Naive B cell (primary cell): ENCODE measurements at regions not wholly inside any gene's neighbourhood (a gene's known extent, or its start where the extent isn't known, plus 50 kb on each side); places are given as distances from the start of the nearest gene placed in this dataset.

Experiments
- ATAC-seq, 2 donors: fragments of 150-1000 bp; cut with Tn5 transposase; 2 replicates each; pipeline ENCODE4 v1.10.0; 2021; ENCODE audit warnings: low read depth in 2 of 2, mild to moderate bottlenecking in 2 of 2, moderate library complexity in 2 of 2
- DNase-seq: peaks from one replicate; pipeline ENCODE4 v3.0.0; 2022
- H3K27ac Mint-ChIP-seq, 6 donors: one replicate each; pipeline ENCODE4 v1.8.0; 2020 to 2022; ENCODE audit warnings: mild to moderate bottlenecking in 6 of 6, mixed read lengths in 6 of 6, moderate library complexity in 5 of 6, inconsistent platforms in 2 of 6
- H3K27me3 Mint-ChIP-seq, 3 donors: one replicate each; pipeline ENCODE4 v1.8.0; 2021 to 2022; ENCODE audit warnings: mixed read lengths in 3 of 3, mild to moderate bottlenecking in 1 of 3
- H3K36me3 Mint-ChIP-seq, 2 donors: one replicate each; pipeline ENCODE4 v1.8.0; 2020 to 2022; ENCODE audit warnings: mixed read lengths in 2 of 2, inconsistent platforms in 1 of 2, mild to moderate bottlenecking in 1 of 2
- H3K4me1 Mint-ChIP-seq, 3 donors: one replicate each; pipeline ENCODE4 v1.8.0; 2020 to 2022; ENCODE audit warnings: mixed read lengths in 3 of 3, inconsistent platforms in 1 of 3, mild to moderate bottlenecking in 1 of 3, moderate library complexity in 1 of 3
- H3K4me3 Mint-ChIP-seq, 8 donors: one replicate each; pipeline ENCODE4 v1.8.0; 2020 to 2022; ENCODE audit warnings: mild to moderate bottlenecking in 8 of 8, mixed read lengths in 8 of 8, moderate library complexity in 8 of 8, inconsistent platforms in 2 of 8
- H3K9me3 Mint-ChIP-seq, 7 donors: one replicate each; pipeline ENCODE4 v1.8.0; 2020 to 2022; ENCODE audit warnings: mixed read lengths in 7 of 7, mild to moderate bottlenecking in 5 of 7, inconsistent platforms in 2 of 7, moderate library complexity in 1 of 7

DNA sequence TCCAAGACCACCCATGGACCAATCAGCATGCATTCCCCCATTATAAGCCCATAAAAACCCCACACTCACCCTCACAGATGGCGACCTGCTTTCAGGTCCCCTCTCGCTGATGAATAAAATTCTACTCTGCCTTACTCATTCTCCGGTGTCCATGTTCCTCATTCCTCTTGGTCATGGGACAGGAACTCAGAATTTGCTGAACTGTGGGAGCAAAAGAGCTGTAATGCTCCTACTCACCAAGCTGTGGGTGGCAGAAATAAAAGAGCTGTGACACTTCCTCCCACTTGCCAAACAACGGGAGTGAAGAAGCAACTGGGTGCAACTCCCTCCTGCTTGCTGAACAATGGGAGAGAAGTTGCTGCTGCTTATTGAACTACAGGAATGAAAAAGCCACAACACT lies 168.5 kb upstream of the PCDH18 start:
- no peak overlapping the region for H3K4me3 Mint-ChIP-seq
- no peak for ATAC-seq
- H3K27ac Mint-ChIP-seq = no peak overlapping the region
- no peaks in the 10 kb centered on the region for H3K36me3 Mint-ChIP-seq
- DNase-seq = no peak
- peaks cover 0 to 8% (median 2%) of the 10 kb centered on the region in 7 donors for H3K9me3 Mint-ChIP-seq
- H3K4me1 Mint-ChIP-seq = no peaks in the 10 kb centered on the region
- H3K27me3 Mint-ChIP-seq = no peaks in the 10 kb centered on the region

DNA sequence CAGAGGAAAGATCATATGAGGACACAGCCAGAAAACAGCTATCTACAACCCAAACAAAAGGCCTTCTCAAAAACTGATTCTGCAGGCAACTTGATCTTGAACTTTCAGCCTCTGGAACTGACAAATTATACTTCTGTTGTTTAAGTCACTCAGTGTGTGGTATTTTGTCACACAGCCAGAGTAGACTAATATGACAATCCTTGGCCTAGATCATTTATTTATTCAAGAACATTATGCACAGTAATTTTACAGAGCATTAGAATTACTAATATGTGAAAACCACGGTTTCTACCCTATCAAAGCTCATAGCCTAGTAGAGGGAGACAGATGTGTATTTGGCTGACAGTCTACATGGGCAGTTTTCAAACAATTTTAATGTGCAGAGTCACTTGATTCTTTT lies 167.8 kb upstream of the PCDH18 start:
- Mint-ChIP-seq H3K9me3 (peaks cover 0 to 8% (median 2%) of the 10 kb centered on the region in 7 donors), H3K4me1 (no peaks in the 10 kb centered on the region), H3K27me3 (no peaks in the 10 kb centered on the region), H3K27ac (no peak overlapping the region), H3K36me3 (no peaks in the 10 kb centered on the region), H3K4me3 (no peak overlapping the region)
- DNase-seq = no peak
- ATAC-seq = no peak

DNA sequence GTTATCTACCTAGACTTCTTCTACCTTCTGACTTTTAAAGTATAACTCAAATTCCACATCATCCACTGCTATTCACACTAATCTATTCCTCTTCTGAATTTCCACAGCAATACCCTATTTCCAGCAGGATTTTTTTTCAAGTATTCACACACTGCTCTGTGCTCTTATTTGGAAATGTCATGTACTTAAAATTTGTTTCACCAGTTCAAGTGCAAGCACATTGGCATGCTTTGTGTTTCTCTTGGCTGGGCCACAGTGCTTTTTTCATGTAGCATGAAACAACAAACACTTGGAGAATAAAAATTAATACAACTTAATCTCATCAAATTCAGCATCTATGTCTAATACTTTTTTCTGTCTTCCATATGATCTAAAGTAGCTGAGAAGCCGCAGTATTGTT lies 161.8 kb upstream of the PCDH18 start:
- no peak overlapping the region for H3K4me3 Mint-ChIP-seq
- H3K4me1 Mint-ChIP-seq = no peaks in the 10 kb centered on the region
- DNase-seq = no peak
- no peak overlapping the region for H3K27ac Mint-ChIP-seq
- H3K36me3 Mint-ChIP-seq = no peaks in the 10 kb centered on the region
- no peaks in the 10 kb centered on the region for H3K27me3 Mint-ChIP-seq
- ATAC-seq = no peak
- H3K9me3 Mint-ChIP-seq = peaks cover 0 to 5% (median 0%) of the 10 kb centered on the region in 7 donors

DNA sequence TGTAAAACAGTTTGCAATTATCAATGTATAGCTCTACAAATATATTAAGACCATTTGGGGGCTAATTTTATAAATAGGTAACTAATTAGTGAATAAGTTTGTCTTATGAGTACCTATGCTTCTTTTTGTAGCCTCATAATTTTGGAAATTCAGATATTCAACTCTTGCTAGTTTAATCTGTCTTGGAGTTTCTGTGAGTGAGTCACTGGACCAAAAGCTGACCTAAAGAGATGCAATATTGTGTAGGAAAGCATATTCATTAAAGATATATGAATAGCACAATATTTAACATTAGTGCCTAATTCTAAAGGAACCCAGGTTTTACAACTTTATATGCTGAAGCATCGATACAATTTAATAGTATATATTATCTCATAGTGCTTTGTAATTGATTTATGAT lies 161.3 kb upstream of the PCDH18 start:
- Mint-ChIP-seq H3K4me3 (no peak overlapping the region), H3K36me3 (no peaks in the 10 kb centered on the region), H3K27me3 (no peaks in the 10 kb centered on the region), H3K4me1 (no peaks in the 10 kb centered on the region), H3K9me3 (peaks cover 0 to 3% (median 0%) of the 10 kb centered on the region in 7 donors), H3K27ac (no peak overlapping the region)
- ATAC-seq (no peak), DNase-seq (no peak)

DNA sequence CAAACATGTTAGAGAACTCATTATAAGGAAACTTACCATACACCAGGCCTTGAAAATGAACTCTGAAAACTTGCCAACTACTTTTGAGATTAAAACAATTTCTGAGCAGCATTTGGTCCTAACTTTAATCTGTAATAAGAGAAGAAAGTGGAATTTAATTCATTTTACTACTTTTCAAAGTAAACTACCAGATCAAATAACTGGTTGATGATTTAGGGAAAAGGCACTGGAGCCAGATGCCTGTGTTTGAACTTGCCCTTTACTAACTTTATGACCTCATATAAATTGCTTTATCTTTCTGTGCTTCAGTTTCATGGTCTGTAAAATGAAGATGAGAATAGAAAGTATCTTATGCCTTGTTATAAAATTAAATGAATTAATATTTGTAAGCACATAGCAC lies 159.9 kb upstream of the PCDH18 start:
- H3K36me3 Mint-ChIP-seq = no peaks in the 10 kb centered on the region
- no peaks in the 10 kb centered on the region for H3K27me3 Mint-ChIP-seq
- peaks cover 0 to 2% (median 0%) of the 10 kb centered on the region in 7 donors for H3K9me3 Mint-ChIP-seq
- H3K4me3 Mint-ChIP-seq = no peak overlapping the region
- no peak for ATAC-seq
- H3K4me1 Mint-ChIP-seq = no peaks in the 10 kb centered on the region
- no peak overlapping the region for H3K27ac Mint-ChIP-seq
- no peak for DNase-seq

DNA sequence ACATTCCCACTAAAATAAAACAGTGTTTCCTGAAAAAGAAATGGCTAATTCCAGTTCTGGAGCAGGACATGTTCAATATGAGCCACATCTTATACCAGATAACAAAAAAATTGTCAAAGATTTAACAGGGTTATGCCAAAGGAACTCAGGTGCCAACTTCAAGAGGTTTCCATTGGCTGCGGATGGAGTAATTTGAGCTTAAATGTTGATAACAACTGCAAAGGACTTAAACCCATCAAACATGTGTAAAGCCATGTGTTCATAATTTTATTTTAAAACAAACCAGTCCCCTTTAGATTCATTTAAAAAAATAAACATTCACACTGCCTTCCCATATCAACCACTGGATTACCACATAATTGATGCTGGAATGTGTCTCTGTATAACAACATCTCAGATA lies 156.4 kb upstream of the PCDH18 start:
- H3K27ac Mint-ChIP-seq = no peak overlapping the region
- H3K9me3 Mint-ChIP-seq = peaks cover 0 to 5% (median 0%) of the 10 kb centered on the region in 7 donors
- DNase-seq (no peak), ATAC-seq (no peak)
- H3K27me3 Mint-ChIP-seq = no peaks in the 10 kb centered on the region
- H3K36me3 Mint-ChIP-seq = no peaks in the 10 kb centered on the region
- H3K4me3 Mint-ChIP-seq = no peak overlapping the region
- H3K4me1 Mint-ChIP-seq = no peaks in the 10 kb centered on the region

DNA sequence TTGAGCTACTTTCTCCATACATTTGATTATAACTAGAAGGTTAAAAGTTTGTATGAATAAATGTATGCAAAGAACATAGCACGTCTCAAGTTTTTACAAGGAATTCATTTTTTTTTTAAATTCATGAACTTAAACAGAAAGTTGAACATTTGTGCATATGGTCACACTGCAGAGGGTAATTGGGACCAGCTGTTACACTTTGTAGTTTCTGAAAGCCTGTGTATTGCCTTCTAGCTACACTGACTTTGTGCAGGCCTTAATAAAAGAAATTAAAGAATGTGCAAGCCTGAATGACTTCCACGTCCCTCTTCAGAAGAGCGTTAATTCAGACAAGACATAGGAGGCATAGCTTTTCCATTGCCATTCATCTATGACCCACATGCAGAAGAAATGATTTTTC lies 153.1 kb upstream of the PCDH18 start:
- DNase-seq (no peak), ATAC-seq (no peak)
- peaks cover 0 to 5% (median 0%) of the 10 kb centered on the region in 7 donors for H3K9me3 Mint-ChIP-seq
- no peaks in the 10 kb centered on the region for H3K4me1 Mint-ChIP-seq
- H3K36me3 Mint-ChIP-seq = no peaks in the 10 kb centered on the region
- no peak overlapping the region for H3K27ac Mint-ChIP-seq
- H3K4me3 Mint-ChIP-seq = no peak overlapping the region
- no peaks in the 10 kb centered on the region for H3K27me3 Mint-ChIP-seq

DNA sequence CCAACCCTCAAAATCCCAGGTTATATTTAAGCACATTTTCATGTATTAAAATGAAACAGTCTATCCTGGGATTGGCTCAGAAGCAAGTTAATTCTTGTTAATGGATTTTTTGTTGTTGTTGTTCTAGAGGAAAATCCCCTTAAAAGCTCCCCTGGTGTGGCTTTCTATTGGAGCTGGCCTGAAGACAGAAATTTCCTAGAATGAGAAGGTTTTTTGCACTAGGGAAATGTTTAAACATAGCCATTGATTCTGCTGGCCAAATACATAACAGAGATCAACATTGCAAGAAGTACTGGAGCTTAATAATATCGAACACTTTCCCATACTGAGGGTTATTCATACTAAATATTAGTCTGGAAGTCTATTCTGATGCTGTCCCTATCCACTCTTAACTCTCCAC lies 148.8 kb upstream of the PCDH18 start:
- Mint-ChIP-seq H3K27ac (no peak overlapping the region), H3K36me3 (no peaks in the 10 kb centered on the region), H3K4me1 (no peaks in the 10 kb centered on the region), H3K9me3 (peaks cover 0 to 4% (median 0%) of the 10 kb centered on the region in 7 donors), H3K4me3 (no peak overlapping the region), H3K27me3 (no peaks in the 10 kb centered on the region)
- DNase-seq (no peak), ATAC-seq (no peak)

DNA sequence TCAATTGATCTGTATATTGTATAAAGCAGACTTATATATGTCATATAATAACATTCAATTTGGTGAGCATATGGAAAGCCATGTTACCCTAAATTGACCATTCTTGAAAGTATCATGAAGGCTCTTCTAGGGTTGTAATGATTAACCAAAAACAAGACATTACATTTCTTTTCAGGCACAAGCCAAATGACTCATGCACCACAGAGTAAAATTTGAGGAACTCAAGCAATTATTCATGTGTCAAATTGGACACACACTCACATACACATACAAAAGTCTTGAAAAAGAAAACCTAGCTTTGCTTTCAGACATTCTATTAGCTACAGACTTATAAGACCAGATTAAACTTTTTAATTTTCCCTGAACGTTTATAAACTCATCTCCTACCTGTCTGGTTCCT lies 146.5 kb upstream of the PCDH18 start:
- no peaks in the 10 kb centered on the region for H3K36me3 Mint-ChIP-seq
- no peak for ATAC-seq
- H3K27me3 Mint-ChIP-seq = no peaks in the 10 kb centered on the region
- no peak overlapping the region for H3K4me3 Mint-ChIP-seq
- H3K27ac Mint-ChIP-seq = no peak overlapping the region
- H3K9me3 Mint-ChIP-seq = peaks cover 0 to 4% (median 2%) of the 10 kb centered on the region in 7 donors
- no peak for DNase-seq
- H3K4me1 Mint-ChIP-seq = no peaks in the 10 kb centered on the region

DNA sequence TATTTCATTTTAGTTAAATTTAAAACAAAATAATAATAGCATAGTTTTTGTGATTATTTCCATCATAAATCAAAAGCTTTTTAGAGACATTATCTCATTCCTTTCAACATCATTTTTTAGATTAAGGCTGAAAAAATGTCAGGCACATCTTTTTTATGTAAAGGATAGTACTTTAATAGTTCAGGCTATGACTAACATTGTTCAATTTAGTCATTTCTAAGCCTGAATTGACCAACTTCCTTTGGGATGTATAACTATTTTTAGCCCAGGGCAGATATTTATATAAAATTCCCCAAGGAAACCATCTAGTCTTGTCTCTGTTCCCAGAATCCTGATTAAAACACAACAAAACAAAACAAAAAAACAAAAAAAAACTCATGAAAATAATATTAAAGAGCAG lies 145.6 kb upstream of the PCDH18 start:
- no peak for DNase-seq
- H3K27me3 Mint-ChIP-seq = no peaks in the 10 kb centered on the region
- H3K4me1 Mint-ChIP-seq = no peaks in the 10 kb centered on the region
- H3K4me3 Mint-ChIP-seq = no peak overlapping the region
- H3K9me3 Mint-ChIP-seq = peaks cover 0 to 6% (median 3%) of the 10 kb centered on the region in 7 donors
- H3K36me3 Mint-ChIP-seq = no peaks in the 10 kb centered on the region
- H3K27ac Mint-ChIP-seq = no peak overlapping the region
- no peak for ATAC-seq

DNA sequence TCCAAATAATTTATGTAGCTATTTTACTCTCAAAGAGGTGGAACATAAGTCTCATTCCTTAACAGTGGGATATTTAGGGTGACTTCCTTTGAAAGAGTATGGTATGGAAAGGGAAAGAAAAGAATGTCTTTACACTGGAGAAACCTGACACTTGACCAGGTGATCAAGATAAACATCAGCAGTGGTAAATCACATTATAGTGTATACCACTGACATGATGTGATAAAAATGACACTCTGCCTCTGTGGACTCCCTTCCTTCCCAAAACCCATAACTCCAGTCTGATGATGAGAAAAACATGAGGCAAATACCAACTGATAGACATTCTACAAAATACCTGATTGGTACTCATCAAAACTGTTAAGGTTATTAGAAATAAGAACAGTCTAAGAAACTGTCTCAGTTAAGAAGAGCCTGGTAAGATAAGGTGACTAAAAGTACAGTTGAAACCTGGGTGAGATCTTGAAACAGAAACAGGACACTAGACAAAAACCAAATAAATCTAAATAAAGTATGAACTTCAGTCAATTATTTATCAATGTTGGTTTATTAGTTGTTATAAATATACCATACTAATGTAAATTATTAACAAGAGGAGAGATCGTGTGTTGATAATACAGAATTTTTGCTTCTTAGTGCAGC lies 144.2 kb upstream of the PCDH18 start:
- Mint-ChIP-seq H3K27ac (no peak overlapping the region), H3K36me3 (no peaks in the 10 kb centered on the region), H3K4me1 (no peaks in the 10 kb centered on the region), H3K27me3 (no peaks in the 10 kb centered on the region), H3K9me3 (peaks cover 0 to 6% (median 3%) of the 10 kb centered on the region in 7 donors), H3K4me3 (no peak overlapping the region)
- ATAC-seq (no peak), DNase-seq (no peak)

DNA sequence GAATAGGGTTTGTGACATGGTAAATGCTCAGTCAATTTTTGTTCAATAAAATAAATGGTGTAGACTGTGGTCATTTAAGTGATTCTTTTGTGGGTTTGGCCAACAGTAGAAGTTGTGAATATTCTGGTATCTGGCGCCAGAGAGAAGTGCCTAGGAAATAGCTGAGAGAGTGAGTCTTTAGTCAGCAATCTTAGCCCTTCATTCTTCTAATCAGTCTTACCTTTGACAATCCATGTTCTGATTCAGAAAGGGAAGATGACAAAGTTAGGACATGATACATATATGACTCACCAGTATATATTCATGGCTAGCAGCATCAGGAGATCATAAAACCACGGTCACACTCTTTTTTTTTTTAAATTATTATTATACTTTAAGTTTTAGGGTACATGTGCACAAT lies 141.8 kb upstream of the PCDH18 start:
- H3K9me3 Mint-ChIP-seq = peaks cover 0 to 5% (median 2%) of the 10 kb centered on the region in 7 donors
- H3K27ac Mint-ChIP-seq = no peak overlapping the region
- no peaks in the 10 kb centered on the region for H3K4me1 Mint-ChIP-seq
- no peaks in the 10 kb centered on the region for H3K27me3 Mint-ChIP-seq
- no peak for ATAC-seq
- DNase-seq = no peak
- H3K36me3 Mint-ChIP-seq = no peaks in the 10 kb centered on the region
- H3K4me3 Mint-ChIP-seq = no peak overlapping the region

DNA sequence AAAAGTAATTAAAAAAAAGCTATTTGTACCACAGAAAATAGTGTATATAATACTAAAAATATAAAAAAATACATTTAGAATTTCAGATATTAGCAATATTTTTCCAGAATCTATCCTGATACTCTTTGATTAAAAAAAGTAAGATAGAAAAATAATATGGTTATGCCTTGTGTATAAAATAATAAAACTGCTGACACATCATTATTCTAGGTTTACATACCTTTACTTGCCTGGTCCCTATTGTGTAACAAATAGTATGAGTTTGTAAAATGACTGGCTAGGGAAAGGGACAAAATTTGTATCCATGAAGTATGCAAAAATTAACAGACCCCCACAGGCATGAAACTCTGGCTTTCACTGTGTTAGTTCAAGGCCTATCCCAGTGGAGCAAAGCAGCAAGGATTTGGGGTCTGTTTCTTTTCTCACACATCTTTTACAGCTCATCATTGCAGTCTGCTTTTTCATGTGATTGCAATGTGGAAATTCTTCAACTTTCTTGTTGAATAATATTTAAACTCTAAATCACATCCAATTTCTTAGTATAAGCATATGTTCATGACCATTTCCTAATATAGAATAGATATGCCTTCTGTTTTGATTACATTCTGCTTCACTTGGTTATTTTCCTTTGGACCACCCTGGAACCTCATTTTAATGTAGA lies 136.7 kb upstream of the PCDH18 start:
- no peak for ATAC-seq
- H3K9me3 Mint-ChIP-seq = peaks cover 0 to 8% (median 0%) of the 10 kb centered on the region in 7 donors
- no peak overlapping the region for H3K27ac Mint-ChIP-seq
- H3K4me1 Mint-ChIP-seq = no peaks in the 10 kb centered on the region
- H3K27me3 Mint-ChIP-seq = no peaks in the 10 kb centered on the region
- no peak for DNase-seq
- no peak overlapping the region for H3K4me3 Mint-ChIP-seq
- H3K36me3 Mint-ChIP-seq = no peaks in the 10 kb centered on the region

DNA sequence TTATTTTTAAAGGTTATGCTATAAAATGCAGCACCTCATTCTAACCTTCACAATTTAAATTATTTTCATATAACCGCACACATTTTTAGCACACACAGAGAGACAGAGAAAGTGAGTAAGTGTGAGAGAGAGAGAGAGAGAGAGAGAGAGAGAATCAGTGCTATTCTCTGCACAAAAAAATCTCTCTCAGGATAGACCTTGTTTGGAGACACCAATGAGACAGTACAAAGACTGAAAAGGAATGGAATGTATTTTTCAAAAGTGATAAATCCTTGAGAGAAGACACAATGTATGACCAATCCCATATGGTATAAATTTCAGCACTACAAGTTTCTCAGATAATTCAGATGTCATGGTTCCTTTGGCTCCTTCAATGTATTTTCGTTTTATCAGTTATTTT lies 132.1 kb upstream of the PCDH18 start:
- no peaks in the 10 kb centered on the region for H3K4me1 Mint-ChIP-seq
- no peak overlapping the region for H3K27ac Mint-ChIP-seq
- no peak for ATAC-seq
- H3K27me3 Mint-ChIP-seq = no peaks in the 10 kb centered on the region
- no peak overlapping the region for H3K4me3 Mint-ChIP-seq
- no peaks in the 10 kb centered on the region for H3K36me3 Mint-ChIP-seq
- DNase-seq = no peak
- H3K9me3 Mint-ChIP-seq = peaks cover 0 to 9% (median 0%) of the 10 kb centered on the region in 7 donors

DNA sequence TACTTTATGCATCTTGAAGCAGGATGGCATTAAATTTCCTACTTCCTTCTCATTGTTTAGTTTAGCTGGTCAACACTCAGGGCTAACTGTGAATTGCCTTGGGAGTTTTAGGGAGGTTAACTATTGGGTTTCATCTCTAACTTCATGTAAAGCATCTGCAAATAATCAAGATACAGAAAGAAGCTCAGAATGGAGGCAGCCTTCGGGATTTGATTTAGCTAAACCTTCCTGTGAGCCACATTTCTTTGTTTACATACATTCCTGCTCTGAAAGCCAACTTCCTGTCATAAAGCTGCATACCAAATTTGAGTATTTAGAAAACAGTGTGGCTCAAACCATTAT lies 131.7 kb upstream of the PCDH18 start:
- DNase-seq (no peak), ATAC-seq (no peak)
- H3K27me3 Mint-ChIP-seq = no peaks in the 10 kb centered on the region
- no peaks in the 10 kb centered on the region for H3K36me3 Mint-ChIP-seq
- H3K4me1 Mint-ChIP-seq = no peaks in the 10 kb centered on the region
- H3K4me3 Mint-ChIP-seq = no peak overlapping the region
- no peak overlapping the region for H3K27ac Mint-ChIP-seq
- H3K9me3 Mint-ChIP-seq = peaks cover 0 to 9% (median 0%) of the 10 kb centered on the region in 7 donors
